DLD1 (cell line): ENCODE measurements at regions not wholly inside any gene's neighbourhood (a gene's known extent, or its start where the extent isn't known, plus 50 kb on each side); places are given as distances from the start of the nearest gene placed in this dataset.

ENCODE experiments used
- in situ Hi-C: cut with HindIII; loops from 2 replicates; pipeline ENCODE4 v1.10.0; 2017; ENCODE audit warnings: low sequenced_read_pairs

DNA sequence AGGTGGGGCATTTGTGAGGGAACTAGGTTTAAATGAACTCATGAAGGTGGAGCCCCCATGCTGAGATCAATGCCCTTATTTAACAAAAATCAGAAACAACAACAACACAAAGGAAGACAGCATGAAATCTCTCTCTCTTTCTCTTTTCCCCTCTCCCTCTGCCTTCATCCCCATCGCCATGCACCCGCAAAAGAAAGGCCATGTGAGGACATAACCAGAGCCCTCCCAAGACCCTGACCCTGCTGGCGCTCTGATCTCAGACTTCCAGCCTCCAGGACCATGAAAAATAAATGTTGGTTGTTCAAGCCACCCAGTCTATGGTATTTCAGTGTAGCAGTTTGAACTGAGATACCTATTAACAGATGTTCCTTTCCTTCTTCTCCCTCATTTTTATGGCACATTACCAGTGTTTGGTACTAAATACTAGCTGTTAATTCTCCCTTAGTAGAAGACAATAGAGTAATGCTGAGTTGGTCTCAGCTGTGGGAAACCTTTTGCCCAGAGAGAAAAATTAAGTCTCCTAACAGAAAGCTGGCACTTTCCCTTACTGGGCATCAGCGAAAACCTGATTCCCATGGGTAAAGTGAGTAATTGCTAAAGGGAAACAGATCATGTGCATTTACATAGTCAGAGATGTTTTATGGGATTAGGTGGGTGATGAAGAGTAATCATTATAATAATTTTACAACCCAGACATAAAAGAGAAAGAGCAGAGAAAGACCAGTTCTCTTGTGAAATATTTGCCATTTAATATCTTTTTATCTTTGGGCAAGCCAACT is 264.0 kb upstream of the PLEKHG7 start:
- in situ Hi-C loops = no loop called here

DNA sequence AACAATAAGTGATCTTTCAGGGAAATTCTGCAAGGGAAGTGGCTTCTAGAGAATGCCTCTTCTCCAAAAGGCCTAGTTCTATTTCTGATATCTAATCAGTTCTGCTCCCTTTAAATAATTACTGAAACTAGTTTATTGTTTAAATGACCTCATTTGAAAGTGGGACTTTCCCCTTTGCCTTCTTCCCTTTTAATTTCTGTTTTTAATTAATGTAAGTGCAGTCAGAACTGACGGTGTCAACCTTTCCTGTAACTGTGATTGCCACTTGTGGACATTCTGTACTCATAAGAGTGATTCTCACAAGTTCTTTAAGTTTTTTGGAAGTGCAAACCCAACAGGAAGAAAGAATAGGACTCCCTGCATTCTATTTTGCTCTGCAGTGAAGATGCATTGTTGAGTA is 265.3 kb upstream of the PLEKHG7 start:
- in situ Hi-C loops = no loop called here

GRCh38 chr12:92436856-92437255 is 265.9 kb upstream of the PLEKHG7 start:
- in situ Hi-C loops = no loop called here

DNA sequence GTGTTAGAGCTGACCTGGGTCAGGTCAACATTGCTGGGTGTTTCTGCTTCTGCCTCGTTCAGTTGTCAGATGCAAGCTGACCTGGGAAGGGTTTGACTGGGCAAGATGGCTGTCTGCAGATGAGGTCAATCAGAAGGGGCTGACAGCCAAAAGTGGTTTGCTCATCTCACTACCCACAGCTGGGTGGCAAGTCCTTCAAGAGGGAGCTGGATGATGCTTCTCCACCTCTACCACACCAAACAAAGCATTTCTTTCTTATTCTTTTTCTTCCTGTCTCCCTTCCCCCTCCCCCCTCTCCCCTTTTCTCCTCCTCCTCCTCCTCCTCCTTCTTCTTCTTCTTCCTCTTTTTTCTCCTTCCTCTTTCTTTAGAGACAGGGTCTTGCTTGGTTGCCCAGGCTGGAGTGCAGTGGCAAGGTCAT is 268.2 kb upstream of the PLEKHG7 start:
- in situ Hi-C loops = no loop called here

- in situ Hi-C loops = no loop called here
These were observed 269.9 kb upstream of the PLEKHG7 start for GRCh38 chr12:92432724-92433441.

DNA sequence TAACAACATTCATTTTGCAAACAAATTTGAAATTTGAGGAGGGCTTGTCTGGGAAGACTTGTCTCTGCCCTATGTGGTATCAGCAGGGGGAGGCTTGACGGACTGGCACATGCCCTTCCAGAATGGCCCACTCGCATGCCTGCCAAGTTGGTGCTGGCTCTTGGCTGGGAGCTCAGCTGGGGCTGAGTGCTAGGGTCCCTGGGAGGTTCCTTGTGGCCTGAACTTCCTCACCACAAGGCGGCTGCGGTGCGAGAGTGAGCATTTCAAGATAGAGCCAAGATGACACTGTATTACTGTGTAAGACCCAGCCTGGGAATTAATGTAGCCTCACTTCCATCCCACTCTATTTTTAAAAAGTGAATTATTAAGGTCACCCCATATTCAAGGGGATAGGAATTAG is 271.6 kb upstream of the PLEKHG7 start:
- in situ Hi-C loops = no loop called here

DNA sequence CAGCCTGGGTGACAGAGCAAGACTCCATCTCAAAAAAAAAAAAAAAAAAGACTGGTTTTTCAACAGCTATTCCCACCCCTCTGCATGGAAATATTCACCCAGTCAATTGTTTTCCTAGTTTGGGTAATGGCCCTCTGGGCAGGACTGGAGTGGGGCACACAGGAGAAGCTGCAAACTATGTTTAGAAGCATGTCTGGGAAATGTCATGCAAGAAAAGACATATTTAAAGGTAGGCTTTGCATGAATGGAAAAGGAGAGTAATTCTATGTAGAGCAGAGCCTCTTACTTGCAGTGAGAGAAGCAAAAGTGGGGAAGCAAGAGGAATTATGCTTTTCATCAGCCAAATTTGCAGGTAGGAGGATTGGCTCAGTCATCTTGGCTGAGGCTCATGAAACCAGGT is 276.5 kb upstream of the PLEKHG7 start:
- in situ Hi-C loops = no loop called here

- in situ Hi-C loops = no loop called here
These were observed 277.6 kb upstream of the PLEKHG7 start for GRCh38 chr12:92425165-92425564.

DNA sequence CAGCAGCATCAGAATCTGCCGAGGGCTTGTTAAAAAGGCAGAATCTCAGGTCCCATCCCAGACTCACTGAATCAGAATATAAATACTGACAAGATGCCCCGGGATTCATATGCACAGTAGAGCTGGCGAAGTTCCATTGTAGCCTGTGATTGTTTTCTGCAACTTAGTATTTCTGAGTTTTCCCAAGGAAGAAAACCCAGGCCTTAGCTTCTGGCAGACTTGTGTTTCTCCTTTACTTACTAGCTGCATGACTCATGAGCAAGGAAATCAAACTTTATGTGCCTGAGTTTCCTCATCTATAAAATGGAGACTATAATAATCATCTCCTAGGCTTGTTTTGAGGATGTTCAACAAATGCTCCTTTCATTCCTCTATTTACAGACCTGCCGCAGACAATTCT is 278.5 kb upstream of the PLEKHG7 start:
- in situ Hi-C loops = no loop called here

DNA sequence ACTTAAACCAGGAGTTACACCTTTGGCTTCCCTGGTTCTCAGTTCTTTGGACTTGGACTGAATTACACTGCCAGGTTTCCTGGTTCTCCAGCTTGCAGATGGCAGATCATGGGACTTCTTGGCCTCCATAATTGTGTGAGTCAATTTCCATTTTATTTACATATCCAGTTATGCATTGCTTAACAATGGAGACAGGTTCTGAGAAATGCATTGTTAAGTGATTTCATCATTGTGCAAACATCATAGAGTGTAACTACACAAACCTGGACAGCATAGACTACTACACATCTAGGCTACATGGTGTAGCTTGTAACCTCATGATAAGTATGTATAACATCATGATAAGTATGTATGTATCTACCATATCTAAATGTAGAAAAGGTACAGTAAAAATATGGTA is 276.1 kb upstream of the BTG1 start:
- in situ Hi-C loops = no loop called here

DNA sequence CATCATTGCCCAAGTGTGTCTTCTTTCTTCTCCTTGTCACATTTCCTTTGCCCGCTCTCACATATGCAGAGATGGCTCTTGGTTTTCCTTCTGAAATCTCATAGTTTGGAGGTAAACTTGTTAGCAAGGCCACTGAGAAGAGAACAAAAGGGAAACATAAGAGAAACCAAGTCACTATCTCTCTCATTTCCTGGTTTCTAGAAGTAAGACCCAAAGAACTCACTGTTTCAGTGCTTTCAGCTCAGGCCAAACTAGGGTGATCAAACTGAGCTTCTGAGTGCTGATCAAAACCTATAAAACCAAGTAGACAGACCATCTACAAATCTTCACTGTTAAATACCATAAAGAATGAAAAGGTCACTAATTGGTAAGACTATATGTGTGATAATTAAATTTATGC is 275.4 kb upstream of the BTG1 start:
- in situ Hi-C loops = no loop called here

- in situ Hi-C loops = no loop called here
These were observed 273.6 kb upstream of the BTG1 start for GRCh38 chr12:92419201-92419600.

GRCh38 chr12:92418381-92418780 is 272.7 kb upstream of the BTG1 start:
- in situ Hi-C loops = no loop called here

- in situ Hi-C loops = no loop called here
These were observed 271.7 kb upstream of the BTG1 start for GRCh38 chr12:92417373-92417772.

- in situ Hi-C loops = no loop called here
These were observed 270.8 kb upstream of the BTG1 start for GRCh38 chr12:92416385-92416812.

- in situ Hi-C loops = no loop called here
These were observed 268.8 kb upstream of the BTG1 start for GRCh38 chr12:92414170-92415070.

GRCh38 chr12:92413286-92413685 is 267.6 kb upstream of the BTG1 start:
- in situ Hi-C loops = no loop called here

DNA sequence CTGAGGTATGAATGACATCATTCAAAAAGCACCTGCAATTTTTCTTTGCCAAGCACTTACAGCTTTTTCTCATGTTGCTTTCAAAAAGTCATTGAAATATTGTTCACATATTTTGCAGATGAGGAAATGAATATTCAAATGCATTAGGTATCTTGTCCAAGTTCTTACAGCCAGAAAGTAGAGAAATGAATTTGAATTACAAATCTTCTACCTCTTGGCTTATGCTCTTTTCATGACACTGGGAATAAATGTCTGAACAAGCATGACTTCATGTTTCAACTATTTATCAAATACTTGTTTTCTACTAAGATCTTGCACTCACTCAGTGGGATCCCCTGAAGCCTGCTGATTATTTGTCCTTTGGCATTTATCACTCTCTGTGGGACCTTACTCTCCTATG is 267.2 kb upstream of the BTG1 start:
- in situ Hi-C loops = no loop called here

DNA sequence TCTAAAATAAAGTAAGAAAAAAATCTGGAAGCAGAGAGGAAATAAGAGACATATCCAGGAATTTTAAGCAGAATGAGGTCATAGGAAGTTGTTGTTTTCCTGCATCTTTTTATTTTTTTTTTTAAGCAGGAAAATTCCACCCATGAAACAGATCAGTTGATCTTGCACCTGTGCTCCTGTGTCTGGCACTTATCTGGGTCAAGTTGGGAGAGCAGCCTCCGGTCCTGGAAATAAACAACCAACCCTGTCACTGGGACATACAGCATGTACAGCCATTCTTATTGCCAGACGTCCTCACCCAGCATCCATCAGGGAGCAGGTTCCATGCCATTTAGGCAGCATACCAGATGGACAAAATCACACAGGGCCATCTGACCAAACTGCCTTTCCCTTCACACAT is 266.0 kb upstream of the BTG1 start:
- in situ Hi-C loops = no loop called here

- in situ Hi-C loops = no loop called here
These were observed 262.6 kb upstream of the BTG1 start for GRCh38 chr12:92408072-92408900.
